Uterus (tissue), 2 donors: ENCODE measurements at regions not wholly inside any gene's neighbourhood (a gene's known extent, or its start where the extent isn't known, plus 50 kb on each side); places are given as distances from the start of the nearest gene placed in this dataset.

Experiments
- CTCF ChIP-seq, 4 experiments: fragments of 200-600 bp in 2 of 4; fragments of 450-650 bp in 2 of 4; sonication (generic) in 2 of 4; IDR thresholded peaks; one replicate each; pipeline ENCODE4 v1.5.1; 2016 to 2019; ENCODE audit warnings: antibody characterized with exemption in 4 of 4, mild to moderate bottlenecking in 2 of 4, moderate library complexity in 1 of 4
- POLR2A ChIP-seq, 2 donors: fragments of 450-650 bp; IDR thresholded peaks; one replicate each; pipeline ENCODE4 v1.6.1; 2016; ENCODE audit warnings: antibody characterized with exemption in 2 of 2, mild to moderate bottlenecking in 1 of 2, moderate library complexity in 1 of 2

- TF ChIP-seq CTCF (IDR thresholded peaks at IDR 0.05) = no peak
- TF ChIP-seq POLR2A (IDR thresholded peaks at IDR 0.05) = no peak
Observed at GRCh38 chr3:190984502-190985244, 122.2 kb upstream of the GMNC start.
